HepG2 (cell line): ENCODE measurements at regions not wholly inside any gene's neighbourhood (a gene's known extent, or its start where the extent isn't known, plus 50 kb on each side); places are given as distances from the start of the nearest gene placed in this dataset.

Experiments used
- BCL6 ChIP-seq: IDR thresholded peaks from 2 replicates; pipeline ENCODE4 v1.6.1; 2016; ENCODE audit warnings: missing genetic modification reagents, missing compliant biosample characterization
- HNRNPUL1 ChIP-seq: fragments of 200-400 bp; formaldehyde crosslinking; IDR thresholded peaks from 2 replicates; pipeline ENCODE4 v1.6.1; 2017; ENCODE audit warnings: low read depth, mild to moderate bottlenecking, low read length, moderate library complexity
- NFE2L1 ChIP-seq: sonication (generic); formaldehyde crosslinking; IDR thresholded peaks from 2 replicates; pipeline ENCODE4 v1.4.0; 2020; ENCODE audit warnings: missing genetic modification reagents, mild to moderate bottlenecking, borderline replicate concordance
- NKX3-1 ChIP-seq: sonication (generic); formaldehyde crosslinking; IDR thresholded peaks from 2 replicates; pipeline ENCODE4 v1.5.0; 2020; ENCODE audit warnings: missing genetic modification reagents
- ZNF430 ChIP-seq: sonication (generic); formaldehyde crosslinking; IDR thresholded peaks from 2 replicates; pipeline ENCODE4 v1.9.0; 2021; ENCODE audit warnings: mild to moderate bottlenecking, missing genetic modification reagents
- ZNF761 ChIP-seq: sonication (generic); formaldehyde crosslinking; conservative IDR thresholded peaks from 2 replicates; pipeline ENCODE4 v1.4.0; 2020; ENCODE audit warnings: mild to moderate bottlenecking, missing genetic modification reagents
- TF ChIP-seq, protein P1 (sequence below): IDR thresholded peaks from 2 replicates; pipeline ENCODE4 v1.6.1; 2012; ENCODE audit warnings: low read length, improper control_type of control experiment
- TF ChIP-seq, protein P2 (sequence below): sonication (generic); formaldehyde crosslinking; IDR thresholded peaks from 2 replicates; pipeline ENCODE4 v1.8.0; 2022; ENCODE audit warnings: missing genetic modification reagents, mild to moderate bottlenecking, borderline replicate concordance
- TF ChIP-seq, protein P3 (sequence below): sonication (generic); formaldehyde crosslinking; IDR thresholded peaks from 2 replicates; pipeline ENCODE4 v1.4.0; 2020; ENCODE audit warnings: mild to moderate bottlenecking, missing genetic modification reagents
- TF ChIP-seq, protein P4 (sequence below): sonication (generic); formaldehyde crosslinking; IDR thresholded peaks from 2 replicates; pipeline ENCODE4 v1.4.0; 2020; ENCODE audit warnings: mild to moderate bottlenecking, missing genetic modification reagents, borderline replicate concordance

DNA sequence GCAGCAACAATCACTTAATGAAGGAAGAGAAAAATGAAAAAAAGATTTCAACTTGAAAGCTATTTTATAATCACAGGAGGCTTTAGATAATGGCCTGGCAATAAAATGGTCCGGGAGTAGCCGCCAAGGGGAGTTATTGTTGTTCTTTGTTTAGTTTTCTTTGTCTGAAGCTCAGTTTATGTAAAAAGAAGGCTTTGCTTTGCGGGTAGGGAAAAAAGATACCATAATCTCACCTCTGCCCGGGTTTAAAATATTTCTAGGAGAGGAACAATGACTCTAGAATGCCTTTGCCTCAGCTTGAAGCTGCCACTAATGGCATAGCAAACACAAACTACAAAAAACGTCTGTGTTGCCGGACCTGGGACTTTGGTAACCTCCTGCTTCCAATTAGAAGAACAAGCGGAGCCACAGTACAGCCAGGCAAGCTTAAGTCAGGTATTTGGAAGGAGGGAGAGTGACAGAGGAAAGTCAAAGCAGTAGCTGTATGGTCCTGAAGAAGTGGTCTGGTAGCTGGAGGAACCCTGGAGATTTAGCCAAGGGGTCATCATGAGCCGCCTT is 764.5 kb downstream of the TUSC7 start (continued):
- TF ChIP-seq, protein P1, sequence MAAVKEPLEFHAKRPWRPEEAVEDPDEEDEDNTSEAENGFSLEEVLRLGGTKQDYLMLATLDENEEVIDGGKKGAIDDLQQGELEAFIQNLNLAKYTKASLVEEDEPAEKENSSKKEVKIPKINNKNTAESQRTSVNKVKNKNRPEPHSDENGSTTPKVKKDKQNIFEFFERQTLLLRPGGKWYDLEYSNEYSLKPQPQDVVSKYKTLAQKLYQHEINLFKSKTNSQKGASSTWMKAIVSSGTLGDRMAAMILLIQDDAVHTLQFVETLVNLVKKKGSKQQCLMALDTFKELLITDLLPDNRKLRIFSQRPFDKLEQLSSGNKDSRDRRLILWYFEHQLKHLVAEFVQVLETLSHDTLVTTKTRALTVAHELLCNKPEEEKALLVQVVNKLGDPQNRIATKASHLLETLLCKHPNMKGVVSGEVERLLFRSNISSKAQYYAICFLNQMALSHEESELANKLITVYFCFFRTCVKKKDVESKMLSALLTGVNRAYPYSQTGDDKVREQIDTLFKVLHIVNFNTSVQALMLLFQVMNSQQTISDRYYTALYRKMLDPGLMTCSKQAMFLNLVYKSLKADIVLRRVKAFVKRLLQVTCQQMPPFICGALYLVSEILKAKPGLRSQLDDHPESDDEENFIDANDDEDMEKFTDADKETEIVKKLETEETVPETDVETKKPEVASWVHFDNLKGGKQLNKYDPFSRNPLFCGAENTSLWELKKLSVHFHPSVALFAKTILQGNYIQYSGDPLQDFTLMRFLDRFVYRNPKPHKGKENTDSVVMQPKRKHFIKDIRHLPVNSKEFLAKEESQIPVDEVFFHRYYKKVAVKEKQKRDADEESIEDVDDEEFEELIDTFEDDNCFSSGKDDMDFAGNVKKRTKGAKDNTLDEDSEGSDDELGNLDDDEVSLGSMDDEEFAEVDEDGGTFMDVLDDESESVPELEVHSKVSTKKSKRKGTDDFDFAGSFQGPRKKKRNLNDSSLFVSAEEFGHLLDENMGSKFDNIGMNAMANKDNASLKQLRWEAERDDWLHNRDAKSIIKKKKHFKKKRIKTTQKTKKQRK: no peak
- no peak for TF ChIP-seq HNRNPUL1
- no peak for TF ChIP-seq ZNF761 (CRISPR knock-in tag)
- no peak for TF ChIP-seq NFE2L1 (CRISPR knock-in tag)
- no peak for TF ChIP-seq BCL6 (CRISPR knock-in tag)
- TF ChIP-seq NKX3-1: no peak
- no peak for TF ChIP-seq ZNF430 (CRISPR knock-in tag)
- TF ChIP-seq, protein P2, sequence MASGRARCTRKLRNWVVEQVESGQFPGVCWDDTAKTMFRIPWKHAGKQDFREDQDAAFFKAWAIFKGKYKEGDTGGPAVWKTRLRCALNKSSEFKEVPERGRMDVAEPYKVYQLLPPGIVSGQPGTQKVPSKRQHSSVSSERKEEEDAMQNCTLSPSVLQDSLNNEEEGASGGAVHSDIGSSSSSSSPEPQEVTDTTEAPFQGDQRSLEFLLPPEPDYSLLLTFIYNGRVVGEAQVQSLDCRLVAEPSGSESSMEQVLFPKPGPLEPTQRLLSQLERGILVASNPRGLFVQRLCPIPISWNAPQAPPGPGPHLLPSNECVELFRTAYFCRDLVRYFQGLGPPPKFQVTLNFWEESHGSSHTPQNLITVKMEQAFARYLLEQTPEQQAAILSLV (CRISPR knock-in tag): no peak
- TF ChIP-seq, protein P3, sequence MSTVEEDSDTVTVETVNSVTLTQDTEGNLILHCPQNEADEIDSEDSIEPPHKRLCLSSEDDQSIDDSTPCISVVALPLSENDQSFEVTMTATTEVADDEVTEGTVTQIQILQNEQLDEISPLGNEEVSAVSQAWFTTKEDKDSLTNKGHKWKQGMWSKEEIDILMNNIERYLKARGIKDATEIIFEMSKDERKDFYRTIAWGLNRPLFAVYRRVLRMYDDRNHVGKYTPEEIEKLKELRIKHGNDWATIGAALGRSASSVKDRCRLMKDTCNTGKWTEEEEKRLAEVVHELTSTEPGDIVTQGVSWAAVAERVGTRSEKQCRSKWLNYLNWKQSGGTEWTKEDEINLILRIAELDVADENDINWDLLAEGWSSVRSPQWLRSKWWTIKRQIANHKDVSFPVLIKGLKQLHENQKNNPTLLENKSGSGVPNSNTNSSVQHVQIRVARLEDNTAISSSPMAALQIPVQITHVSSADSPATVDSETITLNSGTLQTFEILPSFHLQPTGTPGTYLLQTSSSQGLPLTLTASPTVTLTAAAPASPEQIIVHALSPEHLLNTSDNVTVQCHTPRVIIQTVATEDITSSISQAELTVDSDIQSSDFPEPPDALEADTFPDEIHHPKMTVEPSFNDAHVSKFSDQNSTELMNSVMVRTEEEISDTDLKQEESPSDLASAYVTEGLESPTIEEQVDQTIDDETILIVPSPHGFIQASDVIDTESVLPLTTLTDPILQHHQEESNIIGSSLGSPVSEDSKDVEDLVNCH (CRISPR knock-in tag): no peak
- TF ChIP-seq, protein P4, sequence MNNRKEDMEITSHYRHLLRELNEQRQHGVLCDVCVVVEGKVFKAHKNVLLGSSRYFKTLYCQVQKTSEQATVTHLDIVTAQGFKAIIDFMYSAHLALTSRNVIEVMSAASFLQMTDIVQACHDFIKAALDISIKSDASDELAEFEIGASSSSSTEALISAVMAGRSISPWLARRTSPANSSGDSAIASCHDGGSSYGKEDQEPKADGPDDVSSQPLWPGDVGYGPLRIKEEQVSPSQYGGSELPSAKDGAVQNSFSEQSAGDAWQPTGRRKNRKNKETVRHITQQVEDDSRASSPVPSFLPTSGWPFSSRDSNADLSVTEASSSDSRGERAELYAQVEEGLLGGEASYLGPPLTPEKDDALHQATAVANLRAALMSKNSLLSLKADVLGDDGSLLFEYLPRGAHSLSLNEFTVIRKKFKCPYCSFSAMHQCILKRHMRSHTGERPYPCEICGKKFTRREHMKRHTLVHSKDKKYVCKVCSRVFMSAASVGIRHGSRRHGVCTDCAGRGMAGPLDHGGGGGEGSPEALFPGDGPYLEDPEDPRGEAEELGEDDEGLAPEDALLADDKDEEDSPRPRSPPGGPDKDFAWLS (CRISPR knock-in tag): no peak
